ENCODE measurements at regions not wholly inside any gene's neighbourhood (a gene's known extent, or its start where the extent isn't known, plus 50 kb on each side); places are given as distances from the start of the nearest gene placed in this dataset.

GRCh38 chr2:129752686-129753085 is 226.8 kb upstream of the RAB6C start:
- WGBS = 87% methylated on average over 10 of the region's 10 CpGs
- peak; percentile 17 for DNase-seq (ENCODE audit: low spot score)
- Histone ChIP-seq H3K27me3 (ENCODE audit: control insufficient read depth in 4 of 4, insufficient read depth in 4 of 4, low read length in 3 of 4) (no peaks in the 10 kb centered on the region), H3K4me3 (ENCODE audit: low read depth in 1 of 3, low read length in 3 of 3) (no peak overlapping the region), H3K27ac (ENCODE audit: low read depth in 1 of 2, low read length in 2 of 2) (no peak overlapping the region), H3K9me3 (ENCODE audit: control insufficient read depth in 4 of 4, low read length in 3 of 4) (no peaks in the 10 kb centered on the region), H3K9ac (ENCODE audit: low read depth in 1 of 2, low read length in 2 of 2) (no peak overlapping the region), H3K4me1 (ENCODE audit: control insufficient read depth in 4 of 4, insufficient read depth in 4 of 4, low read length in 3 of 4) (no peaks in the 10 kb centered on the region), H3K36me3 (ENCODE audit: control insufficient read depth in 4 of 4, insufficient read depth in 3 of 4, low read depth in 1 of 4, low read length in 3 of 4) (no peaks in the 10 kb centered on the region)
- TF ChIP-seq ATF3 (IDR thresholded peaks at IDR 0.05) = no peak
- TF ChIP-seq MAX (IDR thresholded peaks at IDR 0.05) = no peak
- TF ChIP-seq TAF1 (conservative IDR thresholded peaks at IDR 0.05) = no peak
- TF ChIP-seq RAD21 (IDR thresholded peaks at IDR 0.05) = no peak
- no peak for TF ChIP-seq SP1 (IDR thresholded peaks at IDR 0.05)
- TF ChIP-seq ZBTB33 (IDR thresholded peaks at IDR 0.05) = no peak
- no peak for TF ChIP-seq FOXA2 (IDR thresholded peaks at IDR 0.05)

- Histone ChIP-seq H3K27ac (ENCODE audit: low read depth in 1 of 2, low read length in 2 of 2) (no peak overlapping the region), H3K9me3 (ENCODE audit: control insufficient read depth in 4 of 4, low read length in 3 of 4) (no peaks in the 10 kb centered on the region), H3K27me3 (ENCODE audit: control insufficient read depth in 4 of 4, insufficient read depth in 4 of 4, low read length in 3 of 4) (no peaks in the 10 kb centered on the region), H3K4me3 (ENCODE audit: low read depth in 1 of 3, low read length in 3 of 3) (no peak overlapping the region), H3K9ac (ENCODE audit: low read depth in 1 of 2, low read length in 2 of 2) (no peak overlapping the region), H3K36me3 (ENCODE audit: control insufficient read depth in 4 of 4, insufficient read depth in 3 of 4, low read depth in 1 of 4, low read length in 3 of 4) (no peaks in the 10 kb centered on the region), H3K4me1 (ENCODE audit: control insufficient read depth in 4 of 4, insufficient read depth in 4 of 4, low read length in 3 of 4) (no peaks in the 10 kb centered on the region)
- no peak for DNase-seq (ENCODE audit: low spot score)
- WGBS = 70% methylated on average over 8 of the region's 8 CpGs
- TF ChIP-seq HNF4A (conservative IDR thresholded peaks at IDR 0.05) = no peak
- TF ChIP-seq MAX (IDR thresholded peaks at IDR 0.05) = no peak
- no peak for TF ChIP-seq REST (IDR thresholded peaks at IDR 0.05)
- TF ChIP-seq SP1 (IDR thresholded peaks at IDR 0.05) = no peak
- TF ChIP-seq RXRA (IDR thresholded peaks at IDR 0.05) = no peak
- no peak for TF ChIP-seq EGR1 (IDR thresholded peaks at IDR 0.05; ENCODE audit: low read depth in 2 of 2)
- no peak for TF ChIP-seq FOXA2 (IDR thresholded peaks at IDR 0.05)
- no peak for TF ChIP-seq CTCF (IDR thresholded peaks at IDR 0.05; ENCODE audit: low read depth, low read length, missing input control)
- TF ChIP-seq JUND (IDR thresholded peaks at IDR 0.05) = no peak
- TF ChIP-seq YY1 (IDR thresholded peaks at IDR 0.05) = no peak
- TF ChIP-seq ZBTB33 (IDR thresholded peaks at IDR 0.05) = no peak
- TF ChIP-seq RAD21 (IDR thresholded peaks at IDR 0.05) = no peak
- TF ChIP-seq TAF1 (conservative IDR thresholded peaks at IDR 0.05) = no peak
- TF ChIP-seq GABPA (IDR thresholded peaks at IDR 0.05 in 1 of 2, conservative IDR thresholded peaks at IDR 0.05 in 1 of 2) = no peak
Observed at GRCh38 chr2:129753261-129753660, 226.2 kb upstream of the RAB6C start.

Measured in liver (tissue), 8 donors.